NCI-H2171 (cell line): ENCODE measurements at regions not wholly inside any gene's neighbourhood (a gene's known extent, or its start where the extent isn't known, plus 50 kb on each side); places are given as distances from the start of the nearest gene placed in this dataset.

Source experiments
- DNase-seq: peaks from one replicate; lab custom pipeline; 2025; lab: John Stamatoyannopoulos, UW

- no peak for DNase-seq
Observed at GRCh38 chr12:4024701-4025100, 151.5 kb upstream of the PARP11 start.

DNA sequence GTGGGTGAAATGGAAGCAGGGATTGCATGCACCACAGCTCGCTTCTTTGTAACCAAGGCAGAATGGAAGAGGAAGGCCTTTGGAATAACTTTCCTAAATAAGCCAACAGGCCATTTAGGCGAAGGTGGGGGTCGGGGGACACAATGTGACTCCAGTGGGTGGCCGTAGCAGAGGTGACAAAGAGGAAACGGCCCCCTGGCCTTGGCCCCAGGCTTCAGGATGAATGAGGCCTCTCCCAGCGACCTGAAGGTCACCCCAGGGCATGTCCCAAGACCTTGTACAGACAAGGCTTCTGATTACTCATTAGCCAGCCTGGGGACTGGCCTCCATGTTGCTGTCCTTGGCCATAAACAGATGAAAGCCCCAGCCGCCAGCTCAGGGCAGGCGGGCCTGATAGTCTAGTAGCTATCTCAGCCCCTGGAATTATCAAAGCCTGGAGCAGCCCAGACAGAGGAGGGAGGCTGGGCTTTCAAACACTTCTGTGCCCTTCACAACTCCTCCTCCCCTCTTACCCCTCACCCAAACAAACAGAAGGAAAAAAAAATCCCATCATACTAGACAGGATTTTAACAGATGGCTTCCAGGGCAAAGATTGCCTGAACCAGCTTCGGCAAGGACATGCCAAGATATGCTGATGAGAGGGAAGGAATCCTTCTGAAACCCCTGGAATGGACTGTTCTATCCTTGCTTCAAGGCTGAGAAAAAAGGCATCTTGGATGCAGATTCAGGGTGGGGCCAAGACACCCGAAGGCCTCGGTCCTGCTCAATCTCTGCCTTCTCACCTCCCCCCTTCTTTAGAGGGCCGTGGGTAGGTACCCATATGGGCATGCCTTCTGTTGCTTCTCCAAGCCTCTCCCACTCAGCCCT is 142.3 kb upstream of the PARP11 start:
- DNase-seq, result no peak

- DNase-seq, result no peak
Observed at GRCh38 chr12:4014858-4015224, 141.6 kb upstream of the PARP11 start.

DNA sequence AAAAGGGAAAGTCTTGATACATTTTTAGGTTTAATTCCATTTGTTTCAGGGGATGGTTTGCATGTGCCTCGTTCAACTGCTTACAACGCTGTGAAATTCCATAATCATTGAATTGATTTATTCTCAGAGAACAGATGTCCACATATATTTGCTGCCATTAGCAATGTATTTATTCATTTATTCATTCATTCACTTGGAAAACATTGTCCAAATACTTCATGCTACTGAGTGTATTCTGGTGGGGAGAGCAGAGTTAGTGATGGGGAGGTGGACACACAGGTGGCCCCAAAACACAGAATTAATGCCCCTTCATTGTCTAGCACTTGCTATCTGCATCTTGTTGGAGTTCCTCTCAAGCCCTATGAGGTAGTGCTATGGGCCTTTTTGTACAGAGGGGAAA is 141.2 kb upstream of the PARP11 start:
- DNase-seq, result no peak

DNA sequence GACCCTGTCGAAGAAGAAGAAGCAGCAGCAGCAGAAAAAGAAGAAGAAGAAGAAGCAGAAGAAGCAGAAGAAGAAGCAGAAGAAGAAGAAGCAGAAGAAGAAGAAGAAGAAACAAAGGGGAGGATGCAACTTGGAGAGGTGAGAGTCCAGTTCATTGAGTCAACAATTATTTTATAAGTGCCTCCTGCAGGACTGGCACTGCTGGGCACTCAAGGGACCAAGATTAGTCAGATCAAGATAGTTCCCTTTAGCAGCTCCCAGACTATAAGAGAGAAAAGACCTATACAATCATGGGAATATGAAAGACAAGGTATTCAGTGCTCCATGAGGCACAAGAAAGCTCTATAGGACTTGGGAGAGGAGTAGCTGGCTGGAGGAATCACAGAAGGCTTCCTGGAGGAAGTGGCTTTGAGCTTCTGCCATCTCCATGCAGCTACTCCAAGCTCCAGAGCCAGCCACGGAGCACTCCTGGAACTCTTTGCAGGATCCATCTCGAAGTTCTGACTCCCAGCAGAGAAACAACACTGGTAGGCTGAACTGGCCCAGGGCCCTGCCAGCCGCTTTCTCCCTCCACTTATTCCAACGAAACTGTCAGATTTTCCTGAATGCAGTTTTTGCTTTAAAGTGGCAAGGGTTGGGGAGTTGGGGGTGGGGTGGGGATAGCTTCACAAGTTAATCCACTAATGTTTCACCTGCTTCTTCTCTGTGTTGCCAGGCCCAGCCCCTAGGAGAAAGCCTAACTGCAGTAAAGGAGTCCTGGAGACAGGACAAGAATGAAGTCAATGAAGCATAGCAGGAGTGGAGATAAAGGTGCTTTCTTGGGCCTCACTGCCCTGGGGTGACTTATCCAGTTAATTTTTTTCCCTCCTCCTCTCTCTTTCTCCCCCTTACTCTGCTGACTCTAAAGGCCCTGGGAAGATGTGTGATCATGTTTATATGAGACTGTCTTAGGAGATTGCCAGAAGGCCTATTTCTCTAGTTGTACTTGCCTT is 140.1 kb upstream of the PARP11 start:
- DNase-seq, result no peak

- DNase-seq, result no peak
Observed at GRCh38 chr12:4012073-4012472, 138.9 kb upstream of the PARP11 start.

GRCh38 chr12:4011597-4011996 is 138.4 kb upstream of the PARP11 start:
- DNase-seq, result no peak

- DNase-seq, result no peak
Observed at GRCh38 chr12:4009979-4010704, 136.9 kb upstream of the PARP11 start.

DNA sequence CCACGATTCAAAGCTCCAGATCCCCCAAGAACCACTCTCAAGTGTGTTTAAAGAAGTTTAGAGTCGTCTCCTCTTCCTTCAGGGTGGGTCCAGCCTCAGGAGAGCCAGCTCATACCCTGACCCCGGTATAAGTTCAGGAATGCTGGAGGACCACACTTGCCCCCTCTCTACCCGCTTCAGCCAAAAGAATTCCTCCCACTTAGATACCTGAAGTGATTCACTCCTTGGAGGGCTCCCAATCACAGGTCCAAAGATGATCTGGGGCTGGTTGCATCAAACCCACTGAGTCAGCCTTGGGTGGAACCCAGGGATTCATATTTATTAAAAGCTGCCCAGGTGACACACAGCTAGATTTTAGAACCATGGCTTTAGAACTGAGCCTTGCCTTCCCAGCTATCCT is 133.5 kb upstream of the PARP11 start:
- no peak for DNase-seq

DNA sequence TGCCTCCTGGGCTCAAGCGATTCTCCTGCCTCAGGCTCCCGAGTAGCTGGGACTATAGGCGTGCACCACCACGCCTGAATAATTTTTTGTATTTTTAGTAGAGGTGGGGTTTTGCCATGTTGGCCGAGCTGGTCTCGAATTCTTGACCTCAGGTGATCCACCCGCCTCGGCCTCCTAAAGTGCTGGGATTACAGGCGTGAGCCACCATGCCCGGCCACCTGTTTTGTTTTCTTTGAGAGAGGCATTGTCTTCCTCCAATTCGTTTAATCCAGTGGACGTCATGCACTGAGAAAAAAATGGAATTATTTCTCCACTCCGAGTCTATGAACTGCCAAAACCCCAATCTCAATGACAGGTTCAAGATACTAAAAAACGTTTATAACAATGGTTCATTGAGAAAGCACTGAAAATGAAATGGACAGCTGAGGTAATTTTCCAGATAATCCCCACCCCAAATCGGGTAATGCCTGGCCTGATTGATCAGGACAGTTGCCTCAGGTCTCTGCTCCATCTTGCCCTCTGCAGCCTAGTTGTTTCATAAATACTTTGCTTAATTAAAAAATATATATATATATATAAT is 132.7 kb upstream of the PARP11 start:
- DNase-seq, result no peak

GRCh38 chr12:4003576-4003975 is 130.4 kb upstream of the PARP11 start:
- no peak for DNase-seq

- DNase-seq, result no peak
Observed at GRCh38 chr12:4002601-4003000, 129.4 kb upstream of the PARP11 start.

DNA sequence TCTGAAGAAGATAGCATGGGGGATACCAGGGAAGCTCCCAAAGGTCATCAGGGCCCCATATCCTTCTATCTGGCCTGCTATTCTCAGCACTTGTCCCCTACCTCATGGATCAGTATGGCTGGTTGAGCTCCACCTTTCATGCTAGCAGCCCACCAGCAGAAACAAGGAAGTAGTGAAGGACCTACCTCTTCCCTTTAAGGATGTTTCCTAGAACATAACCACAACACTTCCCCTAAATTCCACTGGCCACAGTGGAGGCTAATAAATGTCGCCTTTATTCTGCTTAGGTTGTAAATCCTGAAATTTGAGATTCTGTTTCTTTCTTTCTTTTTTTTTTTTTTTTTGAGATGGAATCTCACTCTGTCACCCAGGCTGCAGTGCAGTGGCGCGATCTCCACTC is 128.6 kb upstream of the PARP11 start:
- DNase-seq, result no peak

- DNase-seq, result no peak
Observed at GRCh38 chr12:4001031-4001430, 127.8 kb upstream of the PARP11 start.

DNA sequence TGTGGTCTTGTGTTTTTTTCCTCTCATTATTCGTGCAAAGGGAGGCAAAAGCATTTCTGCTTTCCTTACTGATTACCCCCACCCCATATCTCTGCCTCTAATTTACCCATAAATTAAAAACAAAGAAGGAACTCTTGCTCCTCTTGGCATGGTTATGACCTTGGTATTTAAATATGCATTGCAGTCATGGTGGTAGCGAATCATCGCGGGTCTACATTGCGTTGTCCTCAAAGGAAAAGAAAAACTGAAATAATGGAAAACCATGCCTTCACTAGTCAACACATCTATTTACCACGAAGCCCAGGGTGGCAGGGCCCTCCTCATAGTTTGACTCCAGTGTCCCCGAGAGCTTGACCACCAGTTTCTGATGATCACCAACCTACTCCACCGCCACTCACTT is 126.7 kb upstream of the PARP11 start:
- DNase-seq, result no peak

- DNase-seq, result no peak
Observed at GRCh38 chr12:3998968-3999792, 126.0 kb upstream of the PARP11 start.

DNA sequence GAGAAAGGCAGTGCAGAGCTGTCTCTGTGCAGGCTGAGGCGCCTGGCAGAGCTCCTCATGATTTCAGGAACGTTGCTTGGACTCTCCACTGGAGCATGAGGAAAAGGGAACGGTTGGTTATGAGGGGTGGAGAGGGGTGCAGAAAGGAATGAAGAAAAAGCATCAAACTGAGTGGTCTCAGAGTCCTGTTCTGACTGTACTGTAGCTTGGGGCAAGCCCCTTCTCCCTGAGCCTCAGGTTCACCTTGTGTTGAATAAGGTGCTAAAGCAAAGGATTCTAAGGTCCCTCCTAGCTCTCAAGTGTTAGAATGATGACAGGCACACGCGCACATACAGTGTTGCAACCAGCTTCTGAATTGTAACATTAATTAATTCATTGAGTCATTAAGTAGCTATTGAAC is 125.2 kb upstream of the PARP11 start:
- DNase-seq, result no peak

- DNase-seq, result no peak
Observed at GRCh38 chr12:3996322-3996721, 123.1 kb upstream of the PARP11 start.

GRCh38 chr12:3995306-3995705 is 122.1 kb upstream of the PARP11 start:
- DNase-seq, result no peak

DNA sequence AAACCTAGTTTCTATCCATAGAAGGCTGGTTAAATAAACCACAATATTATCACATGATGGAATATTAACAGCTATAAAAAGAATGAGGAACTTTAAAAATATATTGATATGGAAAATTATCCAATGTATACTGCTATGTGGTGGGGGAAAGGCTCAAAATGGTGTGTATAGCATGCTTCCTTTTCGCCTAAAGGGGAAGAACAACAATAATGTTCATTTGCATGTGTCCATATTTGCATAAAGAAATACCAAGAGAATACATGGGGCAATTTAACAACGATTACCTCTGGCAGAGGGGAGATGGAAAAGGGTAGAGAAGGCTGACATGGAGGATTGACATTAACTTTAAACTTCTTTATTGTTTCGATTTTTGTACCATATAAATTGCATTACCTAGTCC is 121.3 kb upstream of the PARP11 start:
- no peak for DNase-seq

DNA sequence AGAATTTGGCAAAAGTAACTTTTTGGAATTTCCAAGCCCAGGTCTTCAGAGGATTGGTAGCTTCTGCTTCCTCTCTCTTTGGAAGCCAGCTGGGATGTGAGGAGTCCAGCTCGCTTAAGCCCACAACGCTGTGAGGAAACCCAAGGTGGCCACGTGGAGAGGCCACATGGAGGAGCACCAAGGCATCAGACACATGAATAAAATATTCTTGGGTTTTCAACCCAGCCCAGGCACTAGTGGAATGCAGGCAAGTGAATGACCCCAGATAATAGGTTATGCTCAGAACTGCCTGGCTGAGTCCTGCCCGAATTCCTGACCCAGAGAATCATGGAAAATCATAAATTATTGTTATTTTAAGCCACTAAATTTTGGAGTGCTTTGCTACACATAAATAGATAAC is 119.7 kb upstream of the PARP11 start:
- DNase-seq, result no peak
